T-cell (primary cell): ENCODE measurements at regions not wholly inside any gene's neighbourhood (a gene's known extent, or its start where the extent isn't known, plus 50 kb on each side); places are given as distances from the start of the nearest gene placed in this dataset.

Experiments
- ATAC-seq, 4 experiments: fragments of 200-7000 bp in 3 of 4; fragments of 150-1000 bp in 1 of 4; cut with Tn5 transposase; replicated peaks in 1 of 4; 1 replicate in 3 of 4; 2 replicates in 1 of 4; pipeline ENCODE4 v1.10.0; 2021; ENCODE audit warnings: moderate library complexity in 3 of 4, mild to moderate bottlenecking in 2 of 4, moderate number of reproducible peaks in 1 of 4
- CTCF ChIA-PET, 2 donors: fragments of 300-600 bp; sonication (Branson Sonifier 250); formaldehyde crosslinking; loops; one replicate each; lab custom pipeline; 2022; ENCODE audit warnings: antibody characterized with exemption in 2 of 2; lab: Charles Lee
- POLR2A ChIA-PET, 2 donors: fragments of 300-600 bp; sonication (Branson Sonifier 250); formaldehyde crosslinking; loops; one replicate each; lab custom pipeline; 2022; ENCODE audit warnings: antibody characterized with exemption in 2 of 2; lab: Charles Lee
- DNase-seq, 35 experiments: peaks; one replicate each; pipeline versions ENCODE4 v3.0.0 to v3.0.0-alpha.2; 2013 to 2023
- H3K27ac ChIP-seq: one replicate; pipeline ENCODE4 v1.5.1; 2013; ENCODE audit warnings: low read length
- H3K27me3 ChIP-seq, 2 experiments: replicated peaks in 1 of 2; 1 replicate in 1 of 2; 2 replicates in 1 of 2; pipeline versions ENCODE4 v1.6.1 to v1.7.0; 2013; ENCODE audit warnings: low read length in 1 of 2, mixed read lengths in 1 of 2; ENCODE audit not compliant: control insufficient read depth in 2 of 2, insufficient read depth in 2 of 2; ENCODE audit errors: extremely low read depth in 1 of 2
- H3K36me3 ChIP-seq, 2 donors: 1 replicate in 1 of 2; 2 replicates in 1 of 2; pipeline versions ENCODE4 v1.6.1 to v1.7.0; 2013; ENCODE audit warnings: low read length in 1 of 2; ENCODE audit not compliant: control insufficient read depth in 2 of 2, insufficient read depth in 1 of 2; ENCODE audit errors: extremely low read depth in 1 of 2
- H3K4me1 ChIP-seq, 2 experiments: 1 replicate in 1 of 2; 2 replicates in 1 of 2; pipeline versions ENCODE4 v1.6.1 to v1.7.0; 2013; ENCODE audit warnings: low read length in 2 of 2, mixed read lengths in 1 of 2; ENCODE audit not compliant: insufficient read depth in 2 of 2, control insufficient read depth in 1 of 2; ENCODE audit errors: extremely low read depth in 1 of 2
- H3K4me3 ChIP-seq, 2 donors: 1 replicate in 1 of 2; 2 replicates in 1 of 2; pipeline versions ENCODE4 v1.5.1 to v1.7.0; 2013; ENCODE audit warnings: mild to moderate bottlenecking in 2 of 2, low read length in 1 of 2, moderate library complexity in 1 of 2; ENCODE audit not compliant: control insufficient read depth in 1 of 2; ENCODE audit errors: extremely low read depth in 1 of 2
- H3K9me3 ChIP-seq: 2 replicates; pipeline ENCODE4 v1.7.0; 2013
- H3K27ac Mint-ChIP-seq, 2 donors: one replicate each; pipeline ENCODE4 v1.8.0; 2020 to 2021; ENCODE audit warnings: mild to moderate bottlenecking in 2 of 2, mixed read lengths in 2 of 2
- H3K27me3 Mint-ChIP-seq, 2 donors: one replicate each; pipeline ENCODE4 v1.8.0; 2021 to 2022; ENCODE audit warnings: mixed read lengths in 2 of 2
- H3K36me3 Mint-ChIP-seq: one replicate; pipeline ENCODE4 v1.8.0; 2021; ENCODE audit warnings: mixed read lengths
- H3K4me1 Mint-ChIP-seq, 3 donors: one replicate each; pipeline ENCODE4 v1.8.0; 2020 to 2022; ENCODE audit warnings: mixed read lengths in 3 of 3, mild to moderate bottlenecking in 1 of 3
- H3K4me3 Mint-ChIP-seq, 3 donors: one replicate each; pipeline ENCODE4 v1.8.0; 2020 to 2022; ENCODE audit warnings: mild to moderate bottlenecking in 3 of 3, mixed read lengths in 3 of 3, moderate library complexity in 3 of 3
- H3K9me3 Mint-ChIP-seq, 3 donors: one replicate each; pipeline ENCODE4 v1.8.0; 2020 to 2022; ENCODE audit warnings: mixed read lengths in 3 of 3
- WGBS: methylation state at CpG from one replicate; pipeline ENCODE4 v1.1.5; 2013; ENCODE audit warnings: missing lambda C conversion rate; ENCODE audit not compliant: insufficient coverage; 5-methylcytosine and 5-hydroxymethylcytosine counted together

- H3K27ac Mint-ChIP-seq = no peak overlapping the region
- ATAC-seq = no peak
- Histone ChIP-seq H3K4me1 (no peaks in the 10 kb centered on the region), H3K27ac (no peak overlapping the region), H3K36me3 (no peaks in the 10 kb centered on the region), H3K4me3 (no peak overlapping the region), H3K27me3 (peaks cover 0 to 2% of the 10 kb centered on the region in 2 experiments), H3K9me3 (no peaks in the 10 kb centered on the region)
- no CpG with 5 or more reads among the region's 3 CpGs for WGBS
- CTCF ChIA-PET = no interaction called here
- no peaks in the 10 kb centered on the region for H3K9me3 Mint-ChIP-seq
- DNase-seq = no peak
- POLR2A ChIA-PET = no interaction called here
- no peaks in the 10 kb centered on the region for H3K36me3 Mint-ChIP-seq
- no peaks in the 10 kb centered on the region for H3K4me1 Mint-ChIP-seq
- peaks cover 3 to 4% of the 10 kb centered on the region in 2 donors for H3K27me3 Mint-ChIP-seq
- H3K4me3 Mint-ChIP-seq = no peak overlapping the region
These were observed 114.9 kb upstream of the PLXNA4 start for GRCh38 chr7:132691201-132691600.

GRCh38 chr7:132690174-132690573, 113.9 kb upstream of the PLXNA4 start:
- no peak overlapping the region for H3K4me3 ChIP-seq
- ChIA-PET POLR2A (no interaction called here), CTCF (no interaction called here)
- Mint-ChIP-seq H3K27me3 (peaks cover 4 to 7% of the 10 kb centered on the region in 2 donors), H3K9me3 (no peaks in the 10 kb centered on the region), H3K4me3 (no peak overlapping the region), H3K4me1 (no peaks in the 10 kb centered on the region), H3K27ac (no peak overlapping the region), H3K36me3 (no peaks in the 10 kb centered on the region)
- H3K27me3 ChIP-seq = peaks cover 0 to 6% of the 10 kb centered on the region in 2 experiments
- no peak for DNase-seq
- ATAC-seq = no peak
- no peaks in the 10 kb centered on the region for H3K4me1 ChIP-seq
- WGBS = 100% methylated on average over 1 of the region's 10 CpGs
- no peak overlapping the region for H3K27ac ChIP-seq
- H3K36me3 ChIP-seq = no peaks in the 10 kb centered on the region
- no peaks in the 10 kb centered on the region for H3K9me3 ChIP-seq

GRCh38 chr7:132687981-132688383, 111.7 kb upstream of the PLXNA4 start:
- CTCF ChIA-PET = no interaction called here
- WGBS = 80% methylated on average over 4 of the region's 5 CpGs

GRCh38 chr7:132687016-132687415, 110.7 kb upstream of the PLXNA4 start:
- no peaks in the 10 kb centered on the region for H3K4me1 ChIP-seq
- Mint-ChIP-seq H3K27me3 (peaks cover 4 to 7% of the 10 kb centered on the region in 2 donors), H3K4me1 (no peaks in the 10 kb centered on the region), H3K27ac (no peak overlapping the region), H3K36me3 (no peaks in the 10 kb centered on the region), H3K9me3 (no peaks in the 10 kb centered on the region), H3K4me3 (no peak overlapping the region)
- H3K27ac ChIP-seq = no peak overlapping the region
- peaks cover 0 to 6% of the 10 kb centered on the region in 2 experiments for H3K27me3 ChIP-seq
- peaks cover 0 to 2% of the 10 kb centered on the region in 2 donors for H3K36me3 ChIP-seq
- DNase-seq = no peak
- H3K9me3 ChIP-seq = no peaks in the 10 kb centered on the region
- POLR2A ChIA-PET = no interaction called here
- CTCF ChIA-PET = no interaction called here
- no peak for ATAC-seq
- H3K4me3 ChIP-seq = no peak overlapping the region
- WGBS = 83% methylated on average over 1 of the region's 1 CpG

More at GRCh38 chr7:132687981-132688383, 111.7 kb upstream of the PLXNA4 start:
- Histone ChIP-seq H3K36me3 (peaks cover 0 to 2% of the 10 kb centered on the region in 2 donors), H3K4me3 (no peak overlapping the region), H3K9me3 (no peaks in the 10 kb centered on the region), H3K27ac (no peak overlapping the region), H3K27me3 (peaks cover 0 to 6% of the 10 kb centered on the region in 2 experiments), H3K4me1 (no peaks in the 10 kb centered on the region)
- Mint-ChIP-seq H3K9me3 (no peaks in the 10 kb centered on the region), H3K4me1 (no peaks in the 10 kb centered on the region), H3K4me3 (no peak overlapping the region), H3K36me3 (no peaks in the 10 kb centered on the region), H3K27me3 (peaks cover 4 to 7% of the 10 kb centered on the region in 2 donors), H3K27ac (no peak overlapping the region)
- ATAC-seq (no peak), DNase-seq (no peak)
- POLR2A ChIA-PET = no interaction called here

- Histone ChIP-seq H3K4me3 (no peak overlapping the region), H3K9me3 (no peaks in the 10 kb centered on the region), H3K36me3 (peaks cover 0 to 2% of the 10 kb centered on the region in 2 donors), H3K27me3 (peaks cover 0 to 6% of the 10 kb centered on the region in 2 experiments), H3K4me1 (no peaks in the 10 kb centered on the region), H3K27ac (no peak overlapping the region)
- no peaks in the 10 kb centered on the region for H3K9me3 Mint-ChIP-seq
- peaks cover 4 to 7% of the 10 kb centered on the region in 2 donors for H3K27me3 Mint-ChIP-seq
- no peaks in the 10 kb centered on the region for H3K4me1 Mint-ChIP-seq
- 100% methylated on average over 2 of the region's 2 CpGs for WGBS
- no peak for ATAC-seq
- ChIA-PET POLR2A (no interaction called here), CTCF (no interaction called here)
- no peaks in the 10 kb centered on the region for H3K36me3 Mint-ChIP-seq
- no peak for DNase-seq
- H3K4me3 Mint-ChIP-seq = no peak overlapping the region
- no peak overlapping the region for H3K27ac Mint-ChIP-seq
These were observed 109.0 kb upstream of the PLXNA4 start for GRCh38 chr7:132685277-132685676.

- no peak overlapping the region for H3K4me3 ChIP-seq
- 97% methylated on average over 9 of the region's 12 CpGs for WGBS
- H3K9me3 ChIP-seq = no peaks in the 10 kb centered on the region
- H3K27ac ChIP-seq = no peak overlapping the region
- Mint-ChIP-seq H3K9me3 (no peaks in the 10 kb centered on the region), H3K36me3 (no peaks in the 10 kb centered on the region), H3K4me1 (no peaks in the 10 kb centered on the region), H3K27me3 (peaks cover 4 to 7% of the 10 kb centered on the region in 2 donors), H3K4me3 (no peak overlapping the region), H3K27ac (no peak overlapping the region)
- H3K36me3 ChIP-seq = peaks cover 0 to 2% of the 10 kb centered on the region in 2 donors
- ChIA-PET POLR2A (no interaction called here), CTCF (interaction anchor here in 1 of 2 donors (0.7 kb wide), 1 partner anchor 361 kb away, joined by 4 read pairs; no protein-coding TSS in a partner anchor)
- no peak for DNase-seq
- ATAC-seq = no peak
- no peaks in the 10 kb centered on the region for H3K4me1 ChIP-seq
- peaks cover 0 to 6% of the 10 kb centered on the region in 2 experiments for H3K27me3 ChIP-seq
These were observed 107.8 kb upstream of the PLXNA4 start for GRCh38 chr7:132683896-132684690.
